ES-I3 (cell line): ENCODE measurements at regions not wholly inside any gene's neighbourhood (a gene's known extent, or its start where the extent isn't known, plus 50 kb on each side); places are given as distances from the start of the nearest gene placed in this dataset.
"Not testable (repeated sequence)": the region's sequence is repeated elsewhere in the genome, so short reads cannot be mapped to it uniquely, and the experiment has no call there.

Experiments used
- H3K36me3 ChIP-seq: 2 replicates; pipeline ENCODE4 v1.6.1; 2013; ENCODE audit warnings: mild to moderate bottlenecking, low read length, control low read depth, moderate library complexity; ENCODE audit not compliant: insufficient read depth
- H3K4me1 ChIP-seq: 2 replicates; pipeline ENCODE4 v1.6.1; 2013; ENCODE audit warnings: mild to moderate bottlenecking, control low read depth, low read length; ENCODE audit not compliant: insufficient read depth
- H3K9ac ChIP-seq: 2 replicates; pipeline ENCODE4 v1.6.1; 2013; ENCODE audit warnings: low read depth, mild to moderate bottlenecking, low read length, moderate library complexity
- H3K9me3 ChIP-seq: 2 replicates; pipeline ENCODE4 v1.6.1; 2013; ENCODE audit warnings: mild to moderate bottlenecking, low read length, moderate library complexity; ENCODE audit not compliant: control insufficient read depth, insufficient read depth

GRCh38 chr9:22817181-22817580 lies 370.6 kb downstream of the DMRTA1 start:
- no peaks in the 10 kb centered on the region for H3K9me3 ChIP-seq
- no peaks in the 10 kb centered on the region for H3K4me1 ChIP-seq
- H3K36me3 ChIP-seq = no peaks in the 10 kb centered on the region
- no peak overlapping the region for H3K9ac ChIP-seq

GRCh38 chr9:22829236-22829635 lies 382.6 kb downstream of the DMRTA1 start:
- Histone ChIP-seq H3K4me1 (no peaks in the 10 kb centered on the region), H3K36me3 (no peaks in the 10 kb centered on the region), H3K9ac (no peak overlapping the region), H3K9me3 (no peaks in the 10 kb centered on the region)

GRCh38 chr9:22838266-22838665 lies 391.6 kb downstream of the DMRTA1 start:
- Histone ChIP-seq H3K9ac (no peak overlapping the region), H3K9me3 (no peaks in the 10 kb centered on the region; the same call in 1 of the 2 replicates), H3K36me3 (no peaks in the 10 kb centered on the region), H3K4me1 (no peaks in the 10 kb centered on the region)

DNA sequence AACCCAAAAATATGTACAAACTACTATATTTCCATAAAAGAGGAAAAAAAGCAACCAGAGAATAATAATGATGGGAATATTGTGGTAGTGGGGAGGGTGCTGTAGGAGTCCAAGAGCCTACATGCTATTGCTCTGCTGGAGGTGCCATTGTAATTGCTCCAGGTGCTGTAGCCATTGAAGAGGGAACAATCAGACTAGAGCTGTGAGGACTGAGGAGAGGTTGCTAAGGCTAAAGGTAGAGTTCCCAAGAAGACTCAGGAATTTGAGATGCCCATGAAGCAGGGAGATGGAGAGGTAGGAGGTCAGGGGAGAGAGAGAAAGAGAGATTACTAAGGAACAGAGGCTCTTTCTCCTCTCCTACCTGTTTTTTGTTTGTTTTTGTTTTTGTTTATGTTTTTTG lies 394.0 kb downstream of the DMRTA1 start:
- Histone ChIP-seq H3K4me1 (no peaks in the 10 kb centered on the region), H3K9me3 (peaks cover 5% of the 10 kb centered on the region; the same call in 1 of the 2 replicates), H3K9ac (no peak overlapping the region), H3K36me3 (no peaks in the 10 kb centered on the region)

DNA sequence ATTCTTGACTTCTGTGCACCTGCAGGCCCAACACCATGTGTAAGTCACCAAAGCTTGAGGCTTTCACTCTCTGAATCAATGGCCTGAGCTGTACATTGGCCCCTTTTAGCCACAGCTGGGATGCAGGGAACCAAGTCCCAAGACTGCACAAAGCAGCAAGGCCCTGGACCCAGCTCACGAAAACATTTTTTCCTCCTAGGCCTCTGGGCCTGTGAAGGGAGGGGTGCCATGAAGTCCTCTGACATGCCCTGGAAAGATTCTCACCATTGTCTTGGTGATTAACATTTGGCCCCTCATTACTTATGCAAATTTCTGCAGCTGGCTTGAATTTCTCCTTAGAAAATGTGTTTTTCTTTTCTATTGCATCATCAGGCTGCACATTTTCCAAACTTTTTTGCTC lies 398.6 kb downstream of the DMRTA1 start:
- H3K9ac ChIP-seq, H3K36me3 ChIP-seq, H3K9me3 ChIP-seq, H3K4me1 ChIP-seq: not testable (repeated sequence)

- Histone ChIP-seq H3K36me3 (no peaks in the 10 kb centered on the region), H3K4me1 (no peaks in the 10 kb centered on the region), H3K9ac (no peak overlapping the region), H3K9me3 (peaks cover 2% of the 10 kb centered on the region; the same call in 1 of the 2 replicates)
These were observed 409.4 kb downstream of the DMRTA1 start for GRCh38 chr9:22855980-22856379.

- Histone ChIP-seq H3K9ac (no peak overlapping the region), H3K9me3 (no peaks in the 10 kb centered on the region), H3K4me1 (no peaks in the 10 kb centered on the region), H3K36me3 (no peaks in the 10 kb centered on the region)
These were observed 410.7 kb downstream of the DMRTA1 start for GRCh38 chr9:22857316-22857715.

GRCh38 chr9:22863106-22863505 lies 416.5 kb downstream of the DMRTA1 start:
- Histone ChIP-seq H3K4me1 (no peaks in the 10 kb centered on the region), H3K36me3 (no peaks in the 10 kb centered on the region), H3K9ac (no peak overlapping the region), H3K9me3 (no peaks in the 10 kb centered on the region)

GRCh38 chr9:22863736-22864135 lies 417.1 kb downstream of the DMRTA1 start:
- H3K9me3 ChIP-seq = no peaks in the 10 kb centered on the region
- H3K36me3 ChIP-seq = no peaks in the 10 kb centered on the region
- no peak overlapping the region for H3K9ac ChIP-seq
- H3K4me1 ChIP-seq = no peaks in the 10 kb centered on the region

- no peaks in the 10 kb centered on the region for H3K36me3 ChIP-seq
- H3K4me1 ChIP-seq = no peaks in the 10 kb centered on the region
- H3K9ac ChIP-seq = no peak overlapping the region
- H3K9me3 ChIP-seq = no peaks in the 10 kb centered on the region
These were observed 446.7 kb downstream of the DMRTA1 start for GRCh38 chr9:22893196-22893843.

DNA sequence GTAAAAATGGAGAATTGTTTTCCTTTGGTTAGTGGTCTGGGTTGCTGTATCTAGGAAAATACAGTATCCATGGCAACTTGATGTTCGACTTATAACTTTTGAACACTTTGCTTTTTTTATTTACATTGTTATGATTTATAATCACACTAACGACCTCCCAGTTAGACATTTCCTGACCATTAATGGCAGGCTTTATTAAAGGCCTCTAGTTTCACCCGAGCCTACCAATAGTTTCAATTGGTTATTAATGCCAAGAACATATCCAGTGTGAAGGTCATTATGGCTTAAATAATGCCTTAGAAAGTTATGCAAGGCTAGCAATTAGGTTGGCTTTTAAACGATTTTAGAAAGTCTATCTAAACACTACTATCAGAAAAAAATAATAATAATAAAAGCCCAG lies 452.0 kb downstream of the DMRTA1 start:
- Histone ChIP-seq H3K36me3 (no peaks in the 10 kb centered on the region), H3K4me1 (no peaks in the 10 kb centered on the region; the same call in 1 of the 2 replicates), H3K9me3 (no peaks in the 10 kb centered on the region), H3K9ac (no peak overlapping the region)

DNA sequence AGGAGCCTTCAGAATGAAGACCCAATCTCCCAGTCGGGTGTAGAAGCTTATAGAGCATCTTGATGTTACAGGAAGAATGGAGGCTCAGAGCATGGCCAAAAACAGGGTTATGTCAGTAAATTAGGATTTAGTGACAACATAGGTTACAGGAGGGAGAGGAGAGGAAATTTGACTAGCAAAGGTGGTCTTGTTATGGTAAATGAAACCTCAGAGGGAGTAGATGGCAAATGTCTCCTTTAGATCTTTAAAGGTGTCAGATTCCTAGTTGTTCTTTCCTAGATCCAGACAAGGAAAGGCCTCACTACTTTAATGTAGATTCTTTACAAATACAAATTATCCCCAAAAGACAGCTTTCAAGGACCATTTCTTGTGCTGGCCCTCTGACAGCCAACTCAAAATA lies 465.0 kb downstream of the DMRTA1 start:
- H3K36me3 ChIP-seq = no peaks in the 10 kb centered on the region
- peaks cover 12% of the 10 kb centered on the region; the same call in 1 of the 2 replicates for H3K4me1 ChIP-seq
- no peaks in the 10 kb centered on the region for H3K9me3 ChIP-seq

DNA sequence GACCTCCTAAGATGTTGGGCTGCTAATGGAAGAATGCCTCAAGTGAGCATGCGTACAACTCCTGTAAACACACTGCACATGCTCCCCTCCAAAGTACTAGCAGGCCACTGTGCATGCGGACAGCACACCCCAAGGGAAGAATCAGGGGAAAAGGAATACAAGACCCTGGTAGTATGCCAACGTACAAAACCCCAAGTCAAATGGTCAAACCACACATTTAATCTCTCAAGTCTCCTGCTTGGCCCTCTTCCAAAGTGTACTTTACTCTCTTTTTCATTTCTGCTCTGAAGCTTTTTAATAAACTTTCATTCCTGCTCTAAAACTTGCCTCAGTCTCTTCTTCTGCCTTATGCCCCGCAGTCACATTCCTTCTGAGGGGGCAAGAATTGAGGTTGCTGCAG lies 466.4 kb downstream of the DMRTA1 start:
- H3K36me3 ChIP-seq = no peaks in the 10 kb centered on the region
- H3K9ac ChIP-seq = no peak overlapping the region
- H3K9me3 ChIP-seq = no peaks in the 10 kb centered on the region
- peaks cover 12% of the 10 kb centered on the region; the same call in 1 of the 2 replicates for H3K4me1 ChIP-seq

More for the DNA sequence above, 465.0 kb downstream of the DMRTA1 start:
- H3K9ac ChIP-seq = no peak overlapping the region

- Histone ChIP-seq H3K4me1 (peaks cover 12% of the 10 kb centered on the region; the same call in 1 of the 2 replicates), H3K9ac (no peak overlapping the region), H3K9me3 (no peaks in the 10 kb centered on the region), H3K36me3 (no peaks in the 10 kb centered on the region)
These were observed 466.9 kb downstream of the DMRTA1 start for GRCh38 chr9:22913518-22913917.

- Histone ChIP-seq H3K4me1 (peaks cover 11% of the 10 kb centered on the region; the same call in 1 of the 2 replicates), H3K9ac (no peak overlapping the region), H3K36me3 (no peaks in the 10 kb centered on the region), H3K9me3 (no peaks in the 10 kb centered on the region)
These were observed 469.5 kb downstream of the DMRTA1 start for GRCh38 chr9:22916148-22916547.
